Esophagus squamous epithelium (tissue), 4 donors: ENCODE measurements at regions not wholly inside any gene's neighbourhood (a gene's known extent, or its start where the extent isn't known, plus 50 kb on each side); places are given as distances from the start of the nearest gene placed in this dataset.

Source experiments
- CTCF ChIP-seq, 6 experiments: fragments of 450-650 bp in 4 of 6; fragments of 200-600 bp in 2 of 6; sonication (generic) in 2 of 6; IDR thresholded peaks; one replicate each; pipeline ENCODE4 v1.5.1; 2016 to 2019; ENCODE audit warnings: antibody characterized with exemption in 6 of 6, mild to moderate bottlenecking in 4 of 6, moderate library complexity in 4 of 6
- POLR2A ChIP-seq, 4 donors: fragments of 450-650 bp; IDR thresholded peaks; one replicate each; pipeline ENCODE4 v1.6.1; 2017; ENCODE audit warnings: antibody characterized with exemption in 4 of 4, mild to moderate bottlenecking in 4 of 4, moderate library complexity in 3 of 4

- TF ChIP-seq CTCF (IDR thresholded peaks at IDR 0.05) (no peak), POLR2A (IDR thresholded peaks at IDR 0.05) (no peak)
Measured at GRCh38 chr4:95998311-95998710, 158.4 kb downstream of the PDHA2 start.
